HEK293 (cell line): ENCODE measurements at regions not wholly inside any gene's neighbourhood (a gene's known extent, or its start where the extent isn't known, plus 50 kb on each side); places are given as distances from the start of the nearest gene placed in this dataset.

ENCODE experiments used
- REST ChIP-seq: fragments of 450-650 bp; formaldehyde crosslinking; IDR thresholded peaks from 2 replicates; pipeline ENCODE4 v1.5.1; 2016; ENCODE audit warnings: missing biosample characterization, missing genetic modification characterization
- ZNF660 ChIP-seq: fragments of 450-650 bp; IDR thresholded peaks from 2 replicates; pipeline ENCODE4 v1.5.1; 2018; ENCODE audit warnings: missing biosample characterization, mild to moderate bottlenecking, missing genetic modification characterization

- no peak for TF ChIP-seq ZNF660 (tag by site-specific recombination)
- TF ChIP-seq REST (tag by site-specific recombination): no peak
These were observed 75.6 kb upstream of the TACR1 start for GRCh38 chr2:75274936-75275335.
